ENCODE measurements at regions not wholly inside any gene's neighbourhood (a gene's known extent, or its start where the extent isn't known, plus 50 kb on each side); places are given as distances from the start of the nearest gene placed in this dataset.
"Not testable (repeated sequence)": the region's sequence is repeated elsewhere in the genome, so short reads cannot be mapped to it uniquely, and the experiment has no call there.

GRCh38 chr9:117649126-117649525 is 55.1 kb upstream of the TLR4 start:
- no peak for DNase-seq (ENCODE audit: low read depth)
- H3K4me3 ChIP-seq (ENCODE audit: low read depth, low read length): no peak overlapping the region
- TF ChIP-seq, protein P1, sequence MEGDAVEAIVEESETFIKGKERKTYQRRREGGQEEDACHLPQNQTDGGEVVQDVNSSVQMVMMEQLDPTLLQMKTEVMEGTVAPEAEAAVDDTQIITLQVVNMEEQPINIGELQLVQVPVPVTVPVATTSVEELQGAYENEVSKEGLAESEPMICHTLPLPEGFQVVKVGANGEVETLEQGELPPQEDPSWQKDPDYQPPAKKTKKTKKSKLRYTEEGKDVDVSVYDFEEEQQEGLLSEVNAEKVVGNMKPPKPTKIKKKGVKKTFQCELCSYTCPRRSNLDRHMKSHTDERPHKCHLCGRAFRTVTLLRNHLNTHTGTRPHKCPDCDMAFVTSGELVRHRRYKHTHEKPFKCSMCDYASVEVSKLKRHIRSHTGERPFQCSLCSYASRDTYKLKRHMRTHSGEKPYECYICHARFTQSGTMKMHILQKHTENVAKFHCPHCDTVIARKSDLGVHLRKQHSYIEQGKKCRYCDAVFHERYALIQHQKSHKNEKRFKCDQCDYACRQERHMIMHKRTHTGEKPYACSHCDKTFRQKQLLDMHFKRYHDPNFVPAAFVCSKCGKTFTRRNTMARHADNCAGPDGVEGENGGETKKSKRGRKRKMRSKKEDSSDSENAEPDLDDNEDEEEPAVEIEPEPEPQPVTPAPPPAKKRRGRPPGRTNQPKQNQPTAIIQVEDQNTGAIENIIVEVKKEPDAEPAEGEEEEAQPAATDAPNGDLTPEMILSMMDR (conservative IDR thresholded peaks at IDR 0.05; ENCODE audit: low read depth, low read length): no peak

DNA sequence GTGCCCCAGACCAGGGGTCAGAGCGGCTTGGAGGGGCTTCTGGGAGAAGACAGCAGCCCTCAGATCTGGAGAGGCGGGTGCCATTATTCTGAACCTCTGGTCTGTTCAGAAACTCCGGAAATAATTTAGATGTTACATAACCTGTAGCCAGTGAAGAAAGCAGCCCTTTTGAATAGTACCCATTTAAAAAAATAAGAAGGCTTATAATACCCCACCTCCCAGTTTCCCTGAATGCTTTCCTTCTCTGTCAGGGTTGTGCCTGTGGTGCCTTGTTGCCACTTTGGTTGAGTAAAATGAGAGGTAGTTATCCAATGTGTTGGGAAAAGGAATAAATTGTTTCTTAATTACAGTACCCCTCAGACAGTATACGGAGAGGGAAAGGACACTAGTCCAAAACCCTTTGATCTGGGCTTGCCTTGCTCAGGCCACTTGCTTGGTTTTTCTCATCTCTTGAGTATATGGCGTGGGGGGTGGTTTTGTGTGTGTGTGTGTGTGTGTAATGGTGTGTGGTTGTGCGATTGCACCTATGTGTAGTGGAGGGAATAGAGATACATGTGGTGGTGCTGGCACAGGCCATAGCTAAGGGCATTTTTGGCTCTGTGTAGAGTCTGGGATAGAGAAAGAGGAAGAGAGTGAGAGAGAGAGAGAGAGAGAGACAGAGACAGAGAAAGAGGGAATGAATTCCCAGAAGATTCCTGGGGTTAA is 59.1 kb upstream of the TLR4 start:
- H3K4me3 ChIP-seq (ENCODE audit: low read depth, low read length): peak overlapping the region; percentile 15
- no peak for DNase-seq (ENCODE audit: low read depth)
- TF ChIP-seq, protein P1 (conservative IDR thresholded peaks at IDR 0.05; ENCODE audit: low read depth, low read length): no peak

DNA sequence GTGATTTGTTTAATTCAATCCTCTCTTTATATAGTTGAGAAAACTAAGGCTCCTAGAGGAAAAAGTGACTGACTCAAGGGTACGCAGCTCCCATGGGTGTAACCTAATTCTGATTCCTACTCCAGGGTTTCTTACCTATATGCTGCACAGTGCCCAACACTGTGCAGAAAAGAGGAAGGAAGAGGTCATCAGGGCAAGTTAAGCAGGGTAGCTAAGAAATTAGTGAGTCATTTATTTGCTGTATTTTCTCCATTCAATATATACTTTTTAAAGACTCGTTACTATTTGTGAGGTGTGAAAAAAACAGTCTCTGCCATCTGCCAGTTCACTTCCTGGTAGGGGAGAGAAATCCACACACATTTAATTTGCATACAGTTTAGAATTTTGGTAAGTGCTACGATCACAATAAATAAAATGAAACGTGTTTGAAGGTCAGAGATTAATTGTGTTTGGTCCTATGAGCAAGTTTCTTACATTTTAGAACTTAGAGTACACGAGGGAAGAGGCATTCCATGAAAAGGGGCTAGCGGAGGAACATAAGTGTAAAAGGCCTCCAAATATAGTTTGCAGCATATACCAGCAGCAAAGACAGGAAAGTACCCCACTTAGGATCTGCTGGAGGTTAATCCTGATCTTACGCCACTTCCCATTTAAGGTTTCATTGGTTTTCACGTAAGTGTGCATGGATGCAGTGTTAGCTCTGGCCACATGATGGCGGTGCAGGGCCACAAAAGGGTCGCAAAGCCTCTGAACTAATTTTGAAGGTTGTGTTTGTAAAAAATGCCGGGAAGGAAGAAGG is 59.9 kb upstream of the TLR4 start:
- TF ChIP-seq, protein P1 (conservative IDR thresholded peaks at IDR 0.05; ENCODE audit: low read depth, low read length): peak; percentile 99
- DNase-seq (ENCODE audit: low read depth): peak; percentile 22
- peak overlapping the region; percentile 15 for H3K4me3 ChIP-seq (ENCODE audit: low read depth, low read length)

DNA sequence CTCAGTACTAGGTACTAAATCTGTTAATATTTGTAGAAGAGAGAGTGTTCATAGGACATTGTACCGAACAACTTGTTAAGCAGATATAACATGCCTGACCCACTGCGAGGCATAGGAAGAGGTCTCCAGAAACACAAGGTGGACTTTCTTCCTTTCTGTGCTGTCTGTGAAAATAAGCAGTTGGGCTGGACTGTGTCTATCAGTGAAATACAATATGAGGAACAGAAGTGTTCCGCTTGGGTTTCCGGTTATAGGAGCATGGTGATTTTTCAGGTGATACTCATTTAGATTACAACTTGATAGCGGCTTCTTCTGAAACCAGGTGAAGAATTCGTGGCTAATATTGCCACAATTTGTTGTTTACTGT is 60.9 kb upstream of the TLR4 start:
- no peak for DNase-seq (ENCODE audit: low read depth)
- TF ChIP-seq, protein P1 (conservative IDR thresholded peaks at IDR 0.05; ENCODE audit: low read depth, low read length): no peak
- peak overlapping the region; percentile 30 for H3K4me3 ChIP-seq (ENCODE audit: low read depth, low read length)

DNA sequence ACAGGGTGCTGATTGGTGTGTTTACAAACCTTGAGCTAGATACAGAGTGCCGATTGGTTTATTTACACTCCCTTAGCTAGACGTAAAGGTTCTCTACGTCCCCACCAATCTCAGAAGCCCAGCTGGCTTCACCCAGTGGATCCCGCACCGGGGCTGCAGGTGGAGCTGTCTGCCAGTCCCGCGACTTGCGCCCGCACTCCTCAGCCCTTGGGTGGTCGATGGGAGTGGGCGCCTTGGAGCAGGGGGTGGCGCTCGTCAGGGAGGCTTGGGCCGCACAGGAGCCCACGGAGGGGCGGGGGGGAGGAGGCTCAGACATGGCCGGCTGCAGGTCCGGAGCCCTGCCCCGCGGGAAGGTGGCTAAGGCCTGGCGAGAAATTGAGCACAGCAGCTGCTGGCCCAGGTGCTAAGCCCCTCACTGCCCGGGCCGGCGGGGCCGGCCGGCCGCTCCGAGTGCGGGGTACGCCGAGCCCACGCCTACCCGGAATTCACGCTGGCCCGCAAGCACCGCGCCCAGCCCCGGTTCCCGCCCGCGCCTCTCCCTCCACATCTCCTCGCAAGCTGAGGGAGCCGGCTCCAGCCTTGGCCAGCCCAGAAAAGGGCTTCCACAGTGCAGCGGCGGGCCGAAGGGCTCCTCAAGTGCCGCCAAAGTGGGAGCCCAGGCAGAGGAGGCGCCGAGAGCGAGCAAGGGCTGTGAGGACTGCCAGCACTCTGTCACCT is 61.5 kb upstream of the TLR4 start:
- not testable (repeated sequence) for DNase-seq (ENCODE audit: low read depth)
- peak overlapping the region; percentile 30 for H3K4me3 ChIP-seq (ENCODE audit: low read depth, low read length)

DNA sequence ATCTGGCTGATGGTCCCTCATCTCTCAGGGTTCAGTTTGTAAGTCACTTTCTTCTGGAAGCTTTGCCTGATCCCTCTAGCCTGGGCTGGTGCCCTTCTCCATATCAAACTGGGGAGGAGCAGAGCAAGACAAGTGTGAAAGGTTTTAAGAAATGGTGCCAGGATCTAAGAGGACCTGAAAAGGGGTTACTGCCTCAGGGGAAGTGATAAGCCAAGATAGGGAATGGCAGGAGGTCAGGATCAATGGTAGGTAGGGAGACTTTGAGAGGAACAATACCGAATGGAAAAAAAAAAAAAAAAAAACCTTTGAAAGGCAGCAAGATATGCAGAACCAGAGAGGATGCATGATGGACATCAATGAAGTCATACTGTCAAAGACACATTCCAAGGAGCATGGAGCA is 67.5 kb upstream of the TLR4 start:
- H3K4me3 ChIP-seq (ENCODE audit: low read depth, low read length): no peak overlapping the region
- DNase-seq (ENCODE audit: low read depth): no peak
- TF ChIP-seq, protein P1 (conservative IDR thresholded peaks at IDR 0.05; ENCODE audit: low read depth, low read length): no peak

- H3K4me3 ChIP-seq (ENCODE audit: low read depth, low read length): no peak overlapping the region
- DNase-seq (ENCODE audit: low read depth): no peak
- TF ChIP-seq, protein P1 (conservative IDR thresholded peaks at IDR 0.05; ENCODE audit: low read depth, low read length): no peak
Observed at GRCh38 chr9:117625154-117625553, 79.0 kb upstream of the TLR4 start.
